ENCODE measurements at regions not wholly inside any gene's neighbourhood (a gene's known extent, or its start where the extent isn't known, plus 50 kb on each side); places are given as distances from the start of the nearest gene placed in this dataset.

DNA sequence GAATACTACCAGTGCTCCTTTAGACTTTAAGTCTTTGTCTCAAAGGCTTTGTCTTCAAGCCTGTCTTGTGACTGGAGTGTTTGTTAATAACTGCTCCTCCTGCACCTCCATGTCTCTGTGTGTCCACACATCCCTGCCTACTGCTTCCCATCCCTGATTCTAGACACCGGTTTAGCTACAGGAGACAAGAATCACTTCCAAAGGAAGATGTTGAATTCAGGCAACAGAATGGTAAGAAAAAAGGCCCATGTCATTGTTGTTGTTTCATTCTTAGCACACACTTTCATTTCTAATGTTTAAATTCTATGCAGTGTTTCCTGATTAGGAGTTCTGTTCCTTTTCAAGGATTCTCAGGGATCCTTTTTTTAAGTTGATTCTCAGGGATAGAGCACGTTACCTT, 293.6 kb upstream of the STXBP5 start:
- intact Hi-C loops (cut with DNase I): no loop called here
- H3K36me3 ChIP-seq: no peaks in the 10 kb centered on the region
- TF ChIP-seq, protein P1, sequence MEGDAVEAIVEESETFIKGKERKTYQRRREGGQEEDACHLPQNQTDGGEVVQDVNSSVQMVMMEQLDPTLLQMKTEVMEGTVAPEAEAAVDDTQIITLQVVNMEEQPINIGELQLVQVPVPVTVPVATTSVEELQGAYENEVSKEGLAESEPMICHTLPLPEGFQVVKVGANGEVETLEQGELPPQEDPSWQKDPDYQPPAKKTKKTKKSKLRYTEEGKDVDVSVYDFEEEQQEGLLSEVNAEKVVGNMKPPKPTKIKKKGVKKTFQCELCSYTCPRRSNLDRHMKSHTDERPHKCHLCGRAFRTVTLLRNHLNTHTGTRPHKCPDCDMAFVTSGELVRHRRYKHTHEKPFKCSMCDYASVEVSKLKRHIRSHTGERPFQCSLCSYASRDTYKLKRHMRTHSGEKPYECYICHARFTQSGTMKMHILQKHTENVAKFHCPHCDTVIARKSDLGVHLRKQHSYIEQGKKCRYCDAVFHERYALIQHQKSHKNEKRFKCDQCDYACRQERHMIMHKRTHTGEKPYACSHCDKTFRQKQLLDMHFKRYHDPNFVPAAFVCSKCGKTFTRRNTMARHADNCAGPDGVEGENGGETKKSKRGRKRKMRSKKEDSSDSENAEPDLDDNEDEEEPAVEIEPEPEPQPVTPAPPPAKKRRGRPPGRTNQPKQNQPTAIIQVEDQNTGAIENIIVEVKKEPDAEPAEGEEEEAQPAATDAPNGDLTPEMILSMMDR (IDR thresholded peaks at IDR 0.05): no peak
- no peaks in the 10 kb centered on the region for H3K9me3 ChIP-seq
- no peak for DNase-seq
- H3K9ac ChIP-seq (ENCODE audit: low read depth in 2 of 2, low read length in 2 of 2): no peak overlapping the region
- H3K27me3 ChIP-seq: no peaks in the 10 kb centered on the region
- H3K4me1 ChIP-seq: no peaks in the 10 kb centered on the region
- no peak overlapping the region for H3K27ac ChIP-seq
- no peak overlapping the region for H3K4me3 ChIP-seq

DNA sequence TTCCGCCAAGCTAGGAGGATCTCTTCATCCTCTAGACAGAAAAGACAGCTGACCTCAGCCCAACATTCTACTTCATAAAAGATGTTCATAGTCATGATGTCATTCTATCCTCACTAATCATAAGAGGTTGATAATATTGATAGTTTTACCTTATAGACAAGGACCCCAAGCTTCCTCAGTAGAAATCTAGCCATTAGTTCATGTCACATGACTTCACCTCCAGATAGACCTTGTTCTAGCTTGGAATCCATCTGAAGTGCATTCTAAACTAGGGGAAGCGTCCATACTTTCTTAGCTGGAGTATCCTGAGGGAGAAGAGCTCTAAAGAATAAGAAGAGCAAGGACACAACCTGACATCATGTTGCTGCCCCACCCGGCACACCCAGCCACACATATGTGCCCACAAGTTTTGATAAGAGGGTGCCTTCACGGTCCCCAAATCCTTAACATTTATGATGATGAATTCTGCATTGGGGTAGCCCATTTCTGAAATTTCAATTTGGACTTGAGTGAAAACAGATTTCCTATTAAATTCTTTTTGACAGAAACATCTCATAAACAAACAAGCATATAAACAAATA, 292.5 kb upstream of the STXBP5 start:
- H3K27me3 ChIP-seq: no peaks in the 10 kb centered on the region
- H3K36me3 ChIP-seq: no peaks in the 10 kb centered on the region
- intact Hi-C loops (cut with DNase I): no loop called here
- no peak for DNase-seq
- H3K9ac ChIP-seq (ENCODE audit: low read depth in 2 of 2, low read length in 2 of 2): no peak overlapping the region
- no peak overlapping the region for H3K4me3 ChIP-seq
- TF ChIP-seq, protein P1 (IDR thresholded peaks at IDR 0.05): no peak
- H3K4me1 ChIP-seq: no peaks in the 10 kb centered on the region
- H3K9me3 ChIP-seq: no peaks in the 10 kb centered on the region
- no peak overlapping the region for H3K27ac ChIP-seq

DNA sequence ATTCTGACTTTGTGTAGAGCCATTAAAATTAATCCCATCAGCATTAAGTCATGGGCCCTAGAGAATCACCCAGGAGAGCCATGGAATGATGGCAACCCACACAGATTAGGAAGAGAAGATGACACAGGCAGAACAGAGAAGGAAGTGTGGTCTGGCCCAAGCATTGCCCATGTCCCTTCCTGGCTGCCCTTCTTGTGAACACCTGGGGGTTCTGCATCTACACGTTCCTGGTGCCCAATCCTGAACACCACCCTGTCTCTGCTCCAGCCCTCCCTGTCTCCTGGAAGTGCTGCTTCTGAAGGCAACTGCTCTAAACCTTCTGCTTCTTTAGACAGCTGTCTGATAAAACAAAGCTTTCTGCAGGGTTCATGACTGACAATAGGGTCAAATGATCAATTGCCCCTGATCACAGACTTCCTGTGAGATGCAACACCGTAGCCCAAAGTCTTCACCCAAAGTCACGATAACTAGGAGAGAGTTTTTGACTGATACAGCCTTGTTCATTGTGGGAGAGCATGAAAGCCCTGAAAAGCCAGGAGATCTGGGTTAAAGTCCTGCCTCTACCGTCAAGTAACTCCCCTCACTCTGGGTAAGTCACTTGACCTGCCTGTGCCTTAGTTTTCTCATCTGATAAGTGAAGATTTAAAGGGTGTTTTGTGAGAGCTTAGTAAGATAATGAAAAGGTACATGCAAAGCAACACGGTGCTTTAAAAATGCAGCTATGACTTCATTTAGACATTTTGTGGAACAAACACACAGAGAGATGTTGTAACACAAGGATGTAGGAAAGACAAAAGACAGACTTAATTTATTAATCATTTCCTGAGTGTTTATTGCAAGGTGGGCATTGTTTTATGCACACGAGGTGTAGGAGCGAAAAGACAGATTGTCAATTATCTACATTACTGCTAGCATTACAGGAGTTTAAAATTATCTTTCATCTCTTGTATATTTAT, 291.2 kb upstream of the STXBP5 start:
- H3K9me3 ChIP-seq: no peaks in the 10 kb centered on the region
- TF ChIP-seq, protein P1 (IDR thresholded peaks at IDR 0.05): no peak
- H3K9ac ChIP-seq (ENCODE audit: low read depth in 2 of 2, low read length in 2 of 2): no peak overlapping the region
- H3K4me1 ChIP-seq: no peaks in the 10 kb centered on the region
- no peak for DNase-seq
- no peak overlapping the region for H3K4me3 ChIP-seq
- no peaks in the 10 kb centered on the region for H3K27me3 ChIP-seq
- H3K36me3 ChIP-seq: no peaks in the 10 kb centered on the region
- intact Hi-C loops (cut with DNase I): no loop called here
- peak overlapping the region; percentile 57 for H3K27ac ChIP-seq

DNA sequence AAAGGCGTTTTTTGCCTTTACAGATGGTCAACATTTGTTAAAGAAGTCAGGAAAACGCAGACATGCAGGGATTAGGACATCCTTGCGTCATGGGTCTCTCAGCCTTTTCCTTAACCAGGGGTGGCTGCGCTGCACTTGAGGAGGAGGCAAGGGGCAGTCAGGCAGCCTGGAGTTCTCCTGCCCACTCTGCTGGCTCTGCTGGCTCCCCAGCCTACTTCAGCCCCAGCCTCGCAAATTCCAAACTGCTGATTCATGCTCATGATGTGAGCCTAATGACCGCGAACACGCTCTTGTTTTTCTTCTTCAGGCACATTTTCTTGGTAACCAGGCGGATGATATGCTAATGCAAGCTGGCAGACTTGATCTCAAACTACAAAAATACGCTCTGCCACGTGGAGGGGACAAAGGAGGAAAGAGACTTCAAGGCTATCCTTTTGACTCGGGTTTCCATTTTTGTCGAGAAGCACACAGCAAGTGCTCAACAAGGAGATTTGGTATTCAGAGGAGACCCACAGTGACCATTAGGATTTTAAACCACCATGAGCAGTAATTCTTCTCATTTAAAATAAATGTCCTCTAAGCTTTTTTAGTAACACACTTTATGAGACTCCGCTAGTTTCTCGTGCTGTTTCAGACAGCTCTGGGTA, 290.3 kb upstream of the STXBP5 start:
- Histone ChIP-seq H3K4me1 (no peaks in the 10 kb centered on the region), H3K27ac (peak overlapping the region; percentile 57), H3K27me3 (no peaks in the 10 kb centered on the region), H3K9me3 (no peaks in the 10 kb centered on the region), H3K36me3 (no peaks in the 10 kb centered on the region), H3K9ac (ENCODE audit: low read depth in 2 of 2, low read length in 2 of 2) (peak overlapping the region in 1 of 2 donors; percentile 36), H3K4me3 (no peak overlapping the region)
- intact Hi-C loops (cut with DNase I): no loop called here
- TF ChIP-seq, protein P1 (IDR thresholded peaks at IDR 0.05): no peak
- DNase-seq: peak; percentile 34
